LNCaP clone FGC (cell line): ENCODE measurements at regions not wholly inside any gene's neighbourhood (a gene's known extent, or its start where the extent isn't known, plus 50 kb on each side); places are given as distances from the start of the nearest gene placed in this dataset.

ENCODE experiments used
- DNase-seq: peaks from one replicate; pipeline ENCODE4 v3.0.0-alpha.2; 2011; ENCODE audit warnings: low read depth
- H3K4me3 ChIP-seq: 2 replicates; pipeline ENCODE4 v1.5.1; 2011; ENCODE audit warnings: mild to moderate bottlenecking, low read depth, low read length, control low read depth
- TF ChIP-seq, protein P1 (sequence below): IDR thresholded peaks from 2 replicates; pipeline ENCODE4 v1.5.1; 2012; ENCODE audit warnings: mild to moderate bottlenecking; ENCODE audit not compliant: control insufficient read depth, insufficient read depth; ENCODE audit errors: extremely low read depth

DNA sequence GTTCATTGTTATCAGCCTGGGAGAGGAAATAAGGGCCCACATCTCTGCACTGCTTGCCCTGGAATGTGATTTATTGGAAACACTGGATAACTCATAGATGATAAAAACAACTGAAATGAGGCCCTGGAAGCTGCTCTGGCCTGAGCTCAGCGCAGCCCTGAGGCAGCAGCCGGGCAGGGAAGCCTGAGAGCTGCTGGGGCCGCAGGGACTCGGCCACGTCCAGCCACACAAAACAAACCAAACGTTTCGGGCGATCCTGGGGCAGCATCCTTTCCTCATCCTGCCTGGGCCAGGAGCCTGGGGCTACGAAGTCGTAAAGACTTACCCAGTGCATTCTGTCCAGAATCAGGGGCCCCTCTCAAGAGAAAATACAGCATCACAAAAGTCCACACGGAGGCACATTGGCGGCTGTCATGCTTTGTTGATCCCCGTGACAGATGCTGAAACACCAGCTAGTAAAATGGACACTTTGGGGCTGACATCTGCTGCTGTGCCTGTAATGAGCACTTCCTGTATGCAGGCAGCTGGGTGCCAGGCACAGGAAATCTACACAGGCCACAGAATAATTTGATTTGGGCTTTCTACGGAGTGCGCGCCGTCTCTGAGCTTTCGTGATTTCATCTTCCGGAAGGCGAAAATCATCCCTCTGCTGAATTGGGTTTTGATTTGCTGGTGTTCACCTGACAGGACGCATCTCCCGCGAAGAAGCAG lies 250.6 kb downstream of the EIPR1 start:
- no peak overlapping the region for H3K4me3 ChIP-seq
- no peak for DNase-seq

DNA sequence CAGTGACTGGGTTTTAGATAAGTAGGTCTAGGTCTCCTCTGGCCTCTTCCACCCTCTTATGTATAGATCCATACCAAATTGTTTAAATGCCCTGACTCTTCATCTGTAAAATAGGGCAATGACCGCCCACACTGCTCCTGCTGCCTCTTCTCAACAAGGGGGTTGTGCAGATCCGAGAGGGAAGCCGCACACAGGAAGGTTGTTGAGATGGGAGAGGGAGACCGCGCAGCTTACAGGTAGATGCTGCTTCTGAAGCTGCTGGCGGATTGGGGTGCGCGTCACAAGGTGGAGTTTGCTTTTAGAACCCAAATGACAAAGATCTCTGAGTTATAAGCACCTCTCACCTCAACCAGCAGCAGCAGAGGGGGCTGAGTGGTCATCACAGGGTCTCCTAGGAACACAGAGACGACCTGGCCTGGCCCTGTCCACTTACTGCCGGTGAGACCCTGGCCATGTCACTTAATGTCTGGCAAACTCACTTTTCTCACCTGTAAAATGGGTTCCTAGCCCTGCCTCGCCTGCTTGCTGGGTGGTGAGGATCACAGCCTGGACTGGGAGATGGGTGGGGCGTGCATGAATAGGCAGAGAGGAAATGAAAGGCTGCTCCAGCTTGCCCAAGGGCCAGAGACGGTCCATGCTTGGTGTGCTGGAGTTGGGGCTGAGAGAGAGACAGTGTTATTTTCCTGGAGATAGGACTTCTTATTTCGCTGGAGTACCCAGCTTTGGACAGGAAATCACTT lies 251.3 kb downstream of the EIPR1 start:
- H3K4me3 ChIP-seq = no peak overlapping the region
- TF ChIP-seq, protein P1, sequence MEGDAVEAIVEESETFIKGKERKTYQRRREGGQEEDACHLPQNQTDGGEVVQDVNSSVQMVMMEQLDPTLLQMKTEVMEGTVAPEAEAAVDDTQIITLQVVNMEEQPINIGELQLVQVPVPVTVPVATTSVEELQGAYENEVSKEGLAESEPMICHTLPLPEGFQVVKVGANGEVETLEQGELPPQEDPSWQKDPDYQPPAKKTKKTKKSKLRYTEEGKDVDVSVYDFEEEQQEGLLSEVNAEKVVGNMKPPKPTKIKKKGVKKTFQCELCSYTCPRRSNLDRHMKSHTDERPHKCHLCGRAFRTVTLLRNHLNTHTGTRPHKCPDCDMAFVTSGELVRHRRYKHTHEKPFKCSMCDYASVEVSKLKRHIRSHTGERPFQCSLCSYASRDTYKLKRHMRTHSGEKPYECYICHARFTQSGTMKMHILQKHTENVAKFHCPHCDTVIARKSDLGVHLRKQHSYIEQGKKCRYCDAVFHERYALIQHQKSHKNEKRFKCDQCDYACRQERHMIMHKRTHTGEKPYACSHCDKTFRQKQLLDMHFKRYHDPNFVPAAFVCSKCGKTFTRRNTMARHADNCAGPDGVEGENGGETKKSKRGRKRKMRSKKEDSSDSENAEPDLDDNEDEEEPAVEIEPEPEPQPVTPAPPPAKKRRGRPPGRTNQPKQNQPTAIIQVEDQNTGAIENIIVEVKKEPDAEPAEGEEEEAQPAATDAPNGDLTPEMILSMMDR = no peak

More for the DNA sequence above, 250.6 kb downstream of the EIPR1 start:
- TF ChIP-seq, protein P1 = no peak

DNA sequence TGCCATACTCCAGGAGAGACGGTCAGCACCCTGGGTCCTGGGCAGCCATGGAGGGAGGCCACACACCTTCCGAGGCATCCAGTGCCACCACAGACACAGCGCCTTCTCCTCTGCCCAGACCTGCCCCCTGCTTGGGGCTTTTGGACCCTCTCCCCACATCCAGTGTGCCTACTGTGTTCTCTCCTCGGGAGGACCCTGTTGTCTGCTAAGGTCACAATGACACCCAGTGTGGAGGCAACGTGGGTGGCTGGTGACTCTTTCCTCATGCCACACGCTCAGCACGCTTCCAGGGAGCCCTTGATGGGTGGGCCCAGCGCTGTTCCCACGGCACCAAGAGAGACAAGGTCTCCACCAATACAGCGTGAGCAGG lies 251.9 kb downstream of the EIPR1 start:
- DNase-seq = no peak
- no peak overlapping the region for H3K4me3 ChIP-seq
- TF ChIP-seq, protein P1 = no peak

More for the DNA sequence above, 251.3 kb downstream of the EIPR1 start:
- no peak for DNase-seq

DNA sequence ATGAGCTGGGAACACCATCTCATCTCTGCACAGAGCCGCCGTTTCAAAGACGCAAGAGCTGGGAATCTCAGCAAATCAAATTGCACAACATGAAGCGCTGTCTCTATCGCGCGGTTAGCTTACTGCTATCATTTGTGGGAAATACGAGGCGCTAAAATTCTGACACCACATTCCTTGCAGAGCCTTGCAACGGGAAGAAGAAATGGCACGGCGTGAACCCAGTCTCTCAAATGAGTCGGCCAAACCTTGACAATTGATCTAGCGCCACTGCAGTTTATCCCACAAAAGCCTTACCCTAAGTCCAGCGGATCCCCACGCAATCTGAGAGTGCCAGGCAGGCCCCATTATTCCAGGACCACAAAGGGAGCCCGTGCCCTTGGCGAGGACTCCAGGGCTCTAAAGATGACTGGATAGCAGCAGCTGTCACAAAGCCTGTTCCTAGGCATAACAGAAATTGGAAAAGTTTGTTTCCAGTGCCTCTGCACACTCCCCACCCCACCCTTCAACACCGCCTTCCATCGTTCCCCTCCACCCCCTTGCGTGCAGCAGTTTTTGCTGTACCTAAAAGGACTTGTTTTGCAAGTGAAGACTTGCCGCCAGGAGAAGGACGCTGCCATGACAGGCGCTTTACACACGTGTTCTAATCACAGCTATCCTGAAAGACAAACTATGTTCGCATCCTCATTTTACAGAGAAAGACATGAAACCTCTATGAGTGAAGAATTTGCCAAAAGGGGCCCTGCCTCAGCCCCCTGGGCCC lies 252.4 kb downstream of the EIPR1 start:
- TF ChIP-seq, protein P1 = no peak
- no peak overlapping the region for H3K4me3 ChIP-seq
- DNase-seq = no peak

DNA sequence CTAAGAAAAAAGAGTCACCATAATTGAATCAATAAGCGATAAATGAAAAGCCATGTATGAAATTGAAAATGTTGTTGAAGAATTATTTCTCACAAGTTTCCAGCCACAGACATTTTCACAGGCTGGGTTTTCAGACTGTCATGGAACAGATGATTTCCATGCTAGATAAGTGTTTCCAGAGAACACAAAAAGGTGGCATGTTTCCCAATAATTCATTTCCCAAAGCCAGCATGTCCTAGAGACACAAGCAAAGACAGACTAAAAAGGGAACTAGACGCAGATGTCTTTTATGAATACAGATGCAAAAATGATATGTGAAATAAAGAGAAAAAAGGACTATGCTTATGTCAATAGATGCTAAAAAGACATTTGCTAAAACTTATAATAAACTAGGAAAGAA lies 255.1 kb downstream of the EIPR1 start:
- DNase-seq = no peak
- TF ChIP-seq, protein P1 = no peak
- no peak overlapping the region for H3K4me3 ChIP-seq

DNA sequence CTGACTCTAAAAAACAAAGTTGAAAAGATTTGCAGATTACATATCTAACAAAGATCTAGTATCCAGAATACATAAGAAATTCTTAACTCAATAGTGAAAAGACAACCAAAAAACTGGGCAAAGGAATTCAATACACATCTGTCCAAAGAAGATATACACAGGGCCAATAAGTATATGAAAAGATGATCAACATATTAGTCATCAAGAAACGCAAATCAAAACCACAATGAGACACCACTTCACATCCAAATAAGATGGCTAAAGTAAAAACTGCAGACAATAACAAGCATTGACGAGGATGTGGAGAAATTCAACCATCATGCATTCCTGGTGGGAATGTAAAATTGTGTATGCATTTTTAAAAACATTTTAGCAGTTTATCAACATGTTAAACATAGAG lies 256.0 kb downstream of the EIPR1 start:
- TF ChIP-seq, protein P1 = no peak
- H3K4me3 ChIP-seq = no peak overlapping the region
- no peak for DNase-seq
